WERI-Rb-1 (cell line): ENCODE measurements at regions not wholly inside any gene's neighbourhood (a gene's known extent, or its start where the extent isn't known, plus 50 kb on each side); places are given as distances from the start of the nearest gene placed in this dataset.

ENCODE experiments used
- DNase-seq: peaks from one replicate; pipeline ENCODE4 v3.0.0-alpha.2; 2020
- H3K27ac ChIP-seq: fragments of 250-450 bp; sonication (Bioruptor Pico); 2 replicates; pipeline ENCODE4 v1.5.1; 2020; ENCODE audit warnings: mild to moderate bottlenecking, moderate library complexity
- H3K27me3 ChIP-seq: fragments of 250-450 bp; sonication (Bioruptor Pico); 2 replicates; pipeline ENCODE4 v1.5.1; 2021; ENCODE audit warnings: mild to moderate bottlenecking, low read depth, moderate library complexity; ENCODE audit not compliant: insufficient read depth, severe bottlenecking
- H3K36me3 ChIP-seq: fragments of 250-450 bp; sonication (Bioruptor Pico); 2 replicates; pipeline ENCODE4 v1.5.1; 2020; ENCODE audit warnings: mild to moderate bottlenecking, moderate library complexity
- H3K4me3 ChIP-seq: 2 replicates; pipeline ENCODE4 v1.5.1; 2011; ENCODE audit warnings: low read depth, mild to moderate bottlenecking, control low read depth, low read length
- H3K9me3 ChIP-seq: fragments of 250-450 bp; sonication (Bioruptor Pico); 2 replicates; pipeline ENCODE4 v1.5.1; 2021; ENCODE audit warnings: mild to moderate bottlenecking, moderate library complexity; ENCODE audit not compliant: severe bottlenecking
- TF ChIP-seq, protein P1 (sequence below): IDR thresholded peaks from 2 replicates; pipeline ENCODE4 v1.5.1; 2011; ENCODE audit warnings: low read depth, mild to moderate bottlenecking, control low read depth, inconsistent platforms, low read length

DNA sequence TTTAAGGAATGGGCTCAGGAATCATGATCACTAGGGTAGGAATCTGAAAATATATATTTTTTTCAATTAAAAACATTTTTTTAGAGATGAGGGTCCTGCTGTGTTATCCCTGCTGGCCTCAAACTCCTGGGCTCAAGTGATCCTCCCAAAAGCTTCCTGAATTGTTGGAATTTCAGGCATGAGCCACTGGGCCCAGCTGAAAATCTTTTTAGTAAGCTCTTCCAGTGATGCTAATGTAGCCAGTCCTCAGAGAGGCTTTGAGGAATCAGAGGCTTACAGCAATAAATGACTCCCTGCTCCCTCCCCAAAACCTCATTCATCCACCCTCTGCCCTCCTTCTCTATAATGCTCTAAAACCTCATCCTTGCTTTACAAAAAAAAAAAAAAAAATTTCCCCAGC lies 129.5 kb downstream of the ZIC3 start:
- peaks cover 28% of the 10 kb centered on the region for H3K27me3 ChIP-seq
- no peak for DNase-seq
- no peaks in the 10 kb centered on the region for H3K9me3 ChIP-seq
- H3K4me3 ChIP-seq, result no peak overlapping the region
- no peak overlapping the region for H3K27ac ChIP-seq
- no peaks in the 10 kb centered on the region for H3K36me3 ChIP-seq
- TF ChIP-seq, protein P1, sequence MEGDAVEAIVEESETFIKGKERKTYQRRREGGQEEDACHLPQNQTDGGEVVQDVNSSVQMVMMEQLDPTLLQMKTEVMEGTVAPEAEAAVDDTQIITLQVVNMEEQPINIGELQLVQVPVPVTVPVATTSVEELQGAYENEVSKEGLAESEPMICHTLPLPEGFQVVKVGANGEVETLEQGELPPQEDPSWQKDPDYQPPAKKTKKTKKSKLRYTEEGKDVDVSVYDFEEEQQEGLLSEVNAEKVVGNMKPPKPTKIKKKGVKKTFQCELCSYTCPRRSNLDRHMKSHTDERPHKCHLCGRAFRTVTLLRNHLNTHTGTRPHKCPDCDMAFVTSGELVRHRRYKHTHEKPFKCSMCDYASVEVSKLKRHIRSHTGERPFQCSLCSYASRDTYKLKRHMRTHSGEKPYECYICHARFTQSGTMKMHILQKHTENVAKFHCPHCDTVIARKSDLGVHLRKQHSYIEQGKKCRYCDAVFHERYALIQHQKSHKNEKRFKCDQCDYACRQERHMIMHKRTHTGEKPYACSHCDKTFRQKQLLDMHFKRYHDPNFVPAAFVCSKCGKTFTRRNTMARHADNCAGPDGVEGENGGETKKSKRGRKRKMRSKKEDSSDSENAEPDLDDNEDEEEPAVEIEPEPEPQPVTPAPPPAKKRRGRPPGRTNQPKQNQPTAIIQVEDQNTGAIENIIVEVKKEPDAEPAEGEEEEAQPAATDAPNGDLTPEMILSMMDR, result no peak

DNA sequence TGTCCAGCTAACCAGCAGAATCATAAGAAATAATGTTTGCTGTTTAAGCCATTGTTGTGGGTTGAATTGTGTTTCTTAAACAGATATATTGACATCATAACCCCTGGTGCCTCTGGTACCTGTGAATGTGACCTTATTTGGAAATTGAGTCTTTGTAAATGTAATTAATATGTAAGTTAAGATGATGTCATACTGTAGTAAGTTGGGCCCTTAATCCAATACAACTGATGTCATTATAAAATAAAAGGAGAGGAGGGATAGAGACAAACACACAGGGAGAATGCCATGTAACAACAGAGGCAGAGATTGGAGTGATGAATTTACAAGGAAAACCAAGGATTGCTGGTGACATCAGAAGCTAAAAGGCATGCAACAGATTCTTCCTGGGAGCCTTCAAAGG lies 141.4 kb downstream of the ZIC3 start:
- no peak for DNase-seq
- H3K36me3 ChIP-seq, result no peaks in the 10 kb centered on the region
- no peak overlapping the region for H3K4me3 ChIP-seq
- H3K27me3 ChIP-seq, result peaks cover 27% of the 10 kb centered on the region
- TF ChIP-seq, protein P1, result no peak
- no peak overlapping the region for H3K27ac ChIP-seq
- H3K9me3 ChIP-seq, result no peaks in the 10 kb centered on the region

- Histone ChIP-seq H3K27ac (no peak overlapping the region), H3K4me3 (no peak overlapping the region), H3K27me3 (peaks cover 54% of the 10 kb centered on the region), H3K9me3 (no peaks in the 10 kb centered on the region), H3K36me3 (no peaks in the 10 kb centered on the region)
- TF ChIP-seq, protein P1, result no peak
- DNase-seq, result no peak
These were observed 176.9 kb downstream of the ZIC3 start for GRCh38 chrX:137742846-137743245.

DNA sequence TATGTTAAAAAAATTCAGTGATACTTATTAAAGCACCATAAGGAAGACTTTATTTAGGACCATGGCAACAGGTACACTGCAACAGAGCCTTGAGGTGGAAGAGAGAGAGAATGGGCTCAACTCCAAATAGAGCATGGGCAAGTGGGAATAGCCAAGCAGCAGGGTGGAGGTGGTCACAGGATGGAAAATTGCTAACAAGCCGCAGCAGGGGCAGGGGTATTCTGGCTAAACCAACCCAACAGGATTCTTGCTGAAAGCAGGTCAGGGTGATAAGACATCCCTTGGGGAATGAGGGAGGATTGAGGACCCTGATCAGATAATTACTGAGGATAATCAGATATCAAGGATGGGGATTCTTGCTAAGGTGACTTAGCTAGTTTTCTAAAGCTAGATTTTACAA lies 177.5 kb downstream of the ZIC3 start:
- H3K27ac ChIP-seq, result no peak overlapping the region
- H3K36me3 ChIP-seq, result no peaks in the 10 kb centered on the region
- DNase-seq, result no peak
- TF ChIP-seq, protein P1, result no peak
- H3K27me3 ChIP-seq, result peaks cover 60% of the 10 kb centered on the region
- no peak overlapping the region for H3K4me3 ChIP-seq
- H3K9me3 ChIP-seq, result no peaks in the 10 kb centered on the region

DNA sequence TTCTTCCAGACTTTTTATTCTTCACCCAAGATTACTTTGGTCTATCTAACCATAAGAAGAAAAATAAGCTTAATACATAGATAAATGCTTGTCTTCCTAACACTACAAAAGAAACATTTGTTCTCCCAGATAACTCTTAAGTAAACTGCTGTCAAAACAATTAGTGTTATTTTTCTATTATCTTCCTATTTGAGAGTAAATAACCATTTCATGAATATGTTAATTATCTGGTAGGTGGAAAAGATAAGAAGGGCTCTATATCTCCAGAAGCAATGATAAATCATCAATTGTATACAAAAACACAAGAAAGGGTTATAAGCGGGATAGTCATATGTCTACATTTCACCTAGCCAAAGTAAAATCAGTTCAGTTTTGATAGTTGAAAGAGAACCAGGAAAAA lies 180.4 kb downstream of the ZIC3 start:
- TF ChIP-seq, protein P1, result no peak
- H3K9me3 ChIP-seq, result no peaks in the 10 kb centered on the region
- H3K36me3 ChIP-seq, result no peaks in the 10 kb centered on the region
- H3K27me3 ChIP-seq, result peaks cover 57% of the 10 kb centered on the region
- H3K27ac ChIP-seq, result no peak overlapping the region
- no peak overlapping the region for H3K4me3 ChIP-seq
- DNase-seq, result no peak

GRCh38 chrX:137747244-137748043 lies 181.5 kb downstream of the ZIC3 start:
- H3K36me3 ChIP-seq, result no peaks in the 10 kb centered on the region
- TF ChIP-seq, protein P1, result no peak
- H3K27me3 ChIP-seq, result peaks cover 57% of the 10 kb centered on the region
- no peak for DNase-seq
- no peak overlapping the region for H3K27ac ChIP-seq
- H3K4me3 ChIP-seq, result no peak overlapping the region
- H3K9me3 ChIP-seq, result no peaks in the 10 kb centered on the region
